ENCODE measurements at regions not wholly inside any gene's neighbourhood (a gene's known extent, or its start where the extent isn't known, plus 50 kb on each side); places are given as distances from the start of the nearest gene placed in this dataset.

DNA sequence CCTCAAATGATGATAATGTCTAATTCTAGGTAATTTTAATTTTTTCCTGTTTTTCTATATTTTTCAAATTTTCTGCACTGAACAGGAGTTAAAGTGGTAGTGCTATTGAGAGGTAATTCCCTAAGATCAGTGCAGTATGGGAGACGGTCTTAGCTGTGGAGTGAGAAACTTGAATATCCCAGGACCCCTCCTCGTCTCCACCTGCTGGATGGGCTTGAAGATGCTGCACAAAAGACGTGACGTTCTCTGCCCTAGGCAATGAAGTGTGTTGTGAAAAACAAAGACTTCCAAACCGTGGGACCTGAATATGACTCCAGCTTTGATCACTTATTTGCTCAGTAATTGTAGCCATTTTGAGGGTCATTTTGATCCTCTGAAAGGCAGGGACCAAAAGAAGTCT is 298.1 kb downstream of the VRK1 start:
- no peak for TF ChIP-seq RELA (CRISPR knock-in tag; IDR thresholded peaks at IDR 0.05; ENCODE audit: borderline replicate concordance)
- no peak for TF ChIP-seq ZNF121 (CRISPR knock-in tag; IDR thresholded peaks at IDR 0.05)
- TF ChIP-seq, protein P1, sequence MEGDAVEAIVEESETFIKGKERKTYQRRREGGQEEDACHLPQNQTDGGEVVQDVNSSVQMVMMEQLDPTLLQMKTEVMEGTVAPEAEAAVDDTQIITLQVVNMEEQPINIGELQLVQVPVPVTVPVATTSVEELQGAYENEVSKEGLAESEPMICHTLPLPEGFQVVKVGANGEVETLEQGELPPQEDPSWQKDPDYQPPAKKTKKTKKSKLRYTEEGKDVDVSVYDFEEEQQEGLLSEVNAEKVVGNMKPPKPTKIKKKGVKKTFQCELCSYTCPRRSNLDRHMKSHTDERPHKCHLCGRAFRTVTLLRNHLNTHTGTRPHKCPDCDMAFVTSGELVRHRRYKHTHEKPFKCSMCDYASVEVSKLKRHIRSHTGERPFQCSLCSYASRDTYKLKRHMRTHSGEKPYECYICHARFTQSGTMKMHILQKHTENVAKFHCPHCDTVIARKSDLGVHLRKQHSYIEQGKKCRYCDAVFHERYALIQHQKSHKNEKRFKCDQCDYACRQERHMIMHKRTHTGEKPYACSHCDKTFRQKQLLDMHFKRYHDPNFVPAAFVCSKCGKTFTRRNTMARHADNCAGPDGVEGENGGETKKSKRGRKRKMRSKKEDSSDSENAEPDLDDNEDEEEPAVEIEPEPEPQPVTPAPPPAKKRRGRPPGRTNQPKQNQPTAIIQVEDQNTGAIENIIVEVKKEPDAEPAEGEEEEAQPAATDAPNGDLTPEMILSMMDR (IDR thresholded peaks at IDR 0.05): no peak
- TF ChIP-seq, protein P2, sequence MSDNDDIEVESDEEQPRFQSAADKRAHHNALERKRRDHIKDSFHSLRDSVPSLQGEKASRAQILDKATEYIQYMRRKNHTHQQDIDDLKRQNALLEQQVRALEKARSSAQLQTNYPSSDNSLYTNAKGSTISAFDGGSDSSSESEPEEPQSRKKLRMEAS (CRISPR knock-in tag; IDR thresholded peaks at IDR 0.05): no peak
- TF ChIP-seq ESRRA (CRISPR knock-in tag; IDR thresholded peaks at IDR 0.05; ENCODE audit: borderline replicate concordance): no peak
- TF ChIP-seq, protein P3, sequence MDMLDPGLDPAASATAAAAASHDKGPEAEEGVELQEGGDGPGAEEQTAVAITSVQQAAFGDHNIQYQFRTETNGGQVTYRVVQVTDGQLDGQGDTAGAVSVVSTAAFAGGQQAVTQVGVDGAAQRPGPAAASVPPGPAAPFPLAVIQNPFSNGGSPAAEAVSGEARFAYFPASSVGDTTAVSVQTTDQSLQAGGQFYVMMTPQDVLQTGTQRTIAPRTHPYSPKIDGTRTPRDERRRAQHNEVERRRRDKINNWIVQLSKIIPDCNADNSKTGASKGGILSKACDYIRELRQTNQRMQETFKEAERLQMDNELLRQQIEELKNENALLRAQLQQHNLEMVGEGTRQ (CRISPR knock-in tag; IDR thresholded peaks at IDR 0.05): no peak

Measured in WTC11 (cell line).